WTC11 (cell line): ENCODE measurements at regions not wholly inside any gene's neighbourhood (a gene's known extent, or its start where the extent isn't known, plus 50 kb on each side); places are given as distances from the start of the nearest gene placed in this dataset.

Source experiments
- ATAC-seq: fragments of 200-7000 bp; cut with Tn5 transposase; 2 replicates; pipeline ENCODE4 v1.10.0; 2021; ENCODE audit warnings: mild to moderate bottlenecking, moderate library complexity
- CTCF ChIA-PET: fragments of 300-600 bp; sonication (Branson Sonifier 250); formaldehyde crosslinking; loops from one replicate; lab custom pipeline; 2021; ENCODE audit warnings: antibody characterized with exemption; lab: Charles Lee
- POLR2A ChIA-PET: fragments of 350-600 bp; sonication (Branson Sonifier 250); formaldehyde crosslinking; loops from one replicate; lab custom pipeline; 2021; ENCODE audit warnings: antibody characterized with exemption; lab: Charles Lee
- DNase-seq: peaks from one replicate; pipeline ENCODE4 v3.0.0; 2021; ENCODE audit warnings: low spot score
- H3K27ac Mint-ChIP-seq: 2 replicates; pipeline ENCODE4 v1.8.0; 2021; ENCODE audit warnings: mixed read lengths
- H3K27me3 Mint-ChIP-seq: 2 replicates; pipeline ENCODE4 v1.8.0; 2021; ENCODE audit warnings: low read depth, mild to moderate bottlenecking, moderate library complexity, mixed read lengths
- H3K36me3 Mint-ChIP-seq: 2 replicates; pipeline ENCODE4 v1.8.0; 2021; ENCODE audit warnings: mixed read lengths
- H3K4me1 Mint-ChIP-seq: 2 replicates; pipeline ENCODE4 v1.8.0; 2022; ENCODE audit warnings: mixed read lengths
- H3K4me3 Mint-ChIP-seq: 2 replicates; pipeline ENCODE4 v1.8.0; 2021; ENCODE audit warnings: mild to moderate bottlenecking, moderate library complexity, mixed read lengths
- H3K9me3 Mint-ChIP-seq: 2 replicates; pipeline ENCODE4 v1.8.0; 2021; ENCODE audit warnings: mixed read lengths
- CBFB ChIP-seq: sonication (generic); formaldehyde crosslinking; IDR thresholded peaks from 2 replicates; pipeline ENCODE4 v1.8.1; 2022; ENCODE audit warnings: mild to moderate bottlenecking, low read depth, missing genetic modification reagents
- CTCF ChIP-seq: fragments of 200-600 bp; IDR thresholded peaks from 2 replicates; pipeline ENCODE4 v1.8.0; 2022; ENCODE audit warnings: antibody characterized with exemption
- ELF4 ChIP-seq: sonication (generic); formaldehyde crosslinking; IDR thresholded peaks from 2 replicates; pipeline ENCODE4 v1.8.1; 2022; ENCODE audit warnings: low read depth, mild to moderate bottlenecking, moderate library complexity, missing genetic modification reagents
- FOXJ3 ChIP-seq: sonication (generic); formaldehyde crosslinking; IDR thresholded peaks from 2 replicates; pipeline ENCODE4 v1.9.0; 2021; ENCODE audit warnings: missing genetic modification reagents, mild to moderate bottlenecking, borderline replicate concordance
- ZNF317 ChIP-seq: sonication (generic); formaldehyde crosslinking; IDR thresholded peaks from 2 replicates; pipeline ENCODE4 v1.8.1; 2023; ENCODE audit warnings: low read depth, mild to moderate bottlenecking, moderate library complexity, missing genetic modification reagents, borderline replicate concordance
- TF ChIP-seq, protein P1 (sequence below): sonication (generic); formaldehyde crosslinking; IDR thresholded peaks from 2 replicates; pipeline ENCODE4 v1.8.1; 2023; ENCODE audit warnings: mild to moderate bottlenecking, missing genetic modification reagents
- TF ChIP-seq, protein P2 (sequence below): sonication (generic); formaldehyde crosslinking; IDR thresholded peaks from 2 replicates; pipeline ENCODE4 v1.8.1; 2022; ENCODE audit warnings: low read depth, mild to moderate bottlenecking, moderate library complexity, missing genetic modification reagents, borderline replicate concordance
- TF ChIP-seq, protein P3 (sequence below): fragments of 250-450 bp; sonication (Bioruptor Pico); IDR thresholded peaks from 2 replicates; pipeline ENCODE4 v1.9.0; 2021; ENCODE audit warnings: mild to moderate bottlenecking
- TF ChIP-seq, protein P4 (sequence below): sonication (generic); formaldehyde crosslinking; IDR thresholded peaks from 2 replicates; pipeline ENCODE4 v1.8.0; 2022; ENCODE audit warnings: mild to moderate bottlenecking, missing genetic modification reagents
- TF ChIP-seq, protein P5 (sequence below): sonication (generic); formaldehyde crosslinking; IDR thresholded peaks from 2 replicates; pipeline ENCODE4 v1.8.1; 2022; ENCODE audit warnings: mild to moderate bottlenecking, moderate library complexity, missing genetic modification reagents
- TF ChIP-seq, protein P6 (sequence below): sonication (generic); formaldehyde crosslinking; IDR thresholded peaks from 2 replicates; pipeline ENCODE4 v1.8.1; 2022; ENCODE audit warnings: low read depth, missing genetic modification reagents, borderline replicate concordance

DNA sequence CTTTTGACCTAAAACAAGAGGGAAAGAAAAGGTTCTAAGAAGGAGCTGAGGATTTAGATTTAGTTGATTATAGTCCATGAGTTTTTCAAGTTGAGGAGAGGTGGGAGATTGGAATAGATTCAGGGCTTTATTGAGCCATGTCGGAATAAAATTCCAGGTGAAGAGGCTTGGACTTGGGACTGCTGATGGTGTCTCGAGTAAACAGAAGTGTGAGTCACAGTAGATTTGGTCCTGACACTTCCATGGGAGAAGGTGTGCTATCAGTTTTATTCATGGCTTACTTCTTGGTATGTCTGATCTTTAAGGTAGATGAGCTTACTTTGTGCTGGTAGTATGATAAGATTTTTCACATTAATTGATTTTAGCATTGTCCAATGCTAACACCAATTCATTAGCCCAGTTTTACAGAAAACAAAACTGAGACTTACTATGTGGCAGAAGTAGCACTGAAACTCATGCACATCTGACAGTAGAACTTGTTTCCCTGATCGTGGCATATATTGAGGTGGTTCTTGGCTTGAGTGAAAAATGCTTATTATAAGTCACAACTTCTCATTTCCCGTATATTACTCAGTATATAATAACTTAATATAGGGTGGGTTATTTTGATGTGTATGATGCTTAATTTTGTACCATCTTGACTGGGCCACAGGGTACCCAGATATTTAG lies 172.4 kb upstream of the IGF1 start (continued):
- TF ChIP-seq, protein P1, sequence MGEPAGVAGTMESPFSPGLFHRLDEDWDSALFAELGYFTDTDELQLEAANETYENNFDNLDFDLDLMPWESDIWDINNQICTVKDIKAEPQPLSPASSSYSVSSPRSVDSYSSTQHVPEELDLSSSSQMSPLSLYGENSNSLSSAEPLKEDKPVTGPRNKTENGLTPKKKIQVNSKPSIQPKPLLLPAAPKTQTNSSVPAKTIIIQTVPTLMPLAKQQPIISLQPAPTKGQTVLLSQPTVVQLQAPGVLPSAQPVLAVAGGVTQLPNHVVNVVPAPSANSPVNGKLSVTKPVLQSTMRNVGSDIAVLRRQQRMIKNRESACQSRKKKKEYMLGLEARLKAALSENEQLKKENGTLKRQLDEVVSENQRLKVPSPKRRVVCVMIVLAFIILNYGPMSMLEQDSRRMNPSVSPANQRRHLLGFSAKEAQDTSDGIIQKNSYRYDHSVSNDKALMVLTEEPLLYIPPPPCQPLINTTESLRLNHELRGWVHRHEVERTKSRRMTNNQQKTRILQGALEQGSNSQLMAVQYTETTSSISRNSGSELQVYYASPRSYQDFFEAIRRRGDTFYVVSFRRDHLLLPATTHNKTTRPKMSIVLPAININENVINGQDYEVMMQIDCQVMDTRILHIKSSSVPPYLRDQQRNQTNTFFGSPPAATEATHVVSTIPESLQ (CRISPR knock-in tag), result no peak
- TF ChIP-seq ZNF317 (CRISPR knock-in tag), result no peak
- TF ChIP-seq, protein P2, sequence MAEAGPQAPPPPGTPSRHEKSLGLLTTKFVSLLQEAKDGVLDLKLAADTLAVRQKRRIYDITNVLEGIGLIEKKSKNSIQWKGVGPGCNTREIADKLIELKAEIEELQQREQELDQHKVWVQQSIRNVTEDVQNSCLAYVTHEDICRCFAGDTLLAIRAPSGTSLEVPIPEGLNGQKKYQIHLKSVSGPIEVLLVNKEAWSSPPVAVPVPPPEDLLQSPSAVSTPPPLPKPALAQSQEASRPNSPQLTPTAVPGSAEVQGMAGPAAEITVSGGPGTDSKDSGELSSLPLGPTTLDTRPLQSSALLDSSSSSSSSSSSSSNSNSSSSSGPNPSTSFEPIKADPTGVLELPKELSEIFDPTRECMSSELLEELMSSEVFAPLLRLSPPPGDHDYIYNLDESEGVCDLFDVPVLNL (CRISPR knock-in tag), result no peak
- TF ChIP-seq ELF4 (CRISPR knock-in tag), result no peak
- no peak for TF ChIP-seq CTCF
- no peak for TF ChIP-seq CBFB
- TF ChIP-seq, protein P3, sequence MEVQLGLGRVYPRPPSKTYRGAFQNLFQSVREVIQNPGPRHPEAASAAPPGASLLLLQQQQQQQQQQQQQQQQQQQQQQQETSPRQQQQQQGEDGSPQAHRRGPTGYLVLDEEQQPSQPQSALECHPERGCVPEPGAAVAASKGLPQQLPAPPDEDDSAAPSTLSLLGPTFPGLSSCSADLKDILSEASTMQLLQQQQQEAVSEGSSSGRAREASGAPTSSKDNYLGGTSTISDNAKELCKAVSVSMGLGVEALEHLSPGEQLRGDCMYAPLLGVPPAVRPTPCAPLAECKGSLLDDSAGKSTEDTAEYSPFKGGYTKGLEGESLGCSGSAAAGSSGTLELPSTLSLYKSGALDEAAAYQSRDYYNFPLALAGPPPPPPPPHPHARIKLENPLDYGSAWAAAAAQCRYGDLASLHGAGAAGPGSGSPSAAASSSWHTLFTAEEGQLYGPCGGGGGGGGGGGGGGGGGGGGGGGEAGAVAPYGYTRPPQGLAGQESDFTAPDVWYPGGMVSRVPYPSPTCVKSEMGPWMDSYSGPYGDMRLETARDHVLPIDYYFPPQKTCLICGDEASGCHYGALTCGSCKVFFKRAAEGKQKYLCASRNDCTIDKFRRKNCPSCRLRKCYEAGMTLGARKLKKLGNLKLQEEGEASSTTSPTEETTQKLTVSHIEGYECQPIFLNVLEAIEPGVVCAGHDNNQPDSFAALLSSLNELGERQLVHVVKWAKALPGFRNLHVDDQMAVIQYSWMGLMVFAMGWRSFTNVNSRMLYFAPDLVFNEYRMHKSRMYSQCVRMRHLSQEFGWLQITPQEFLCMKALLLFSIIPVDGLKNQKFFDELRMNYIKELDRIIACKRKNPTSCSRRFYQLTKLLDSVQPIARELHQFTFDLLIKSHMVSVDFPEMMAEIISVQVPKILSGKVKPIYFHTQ (CRISPR knock-in tag), result no peak
- TF ChIP-seq, protein P4, sequence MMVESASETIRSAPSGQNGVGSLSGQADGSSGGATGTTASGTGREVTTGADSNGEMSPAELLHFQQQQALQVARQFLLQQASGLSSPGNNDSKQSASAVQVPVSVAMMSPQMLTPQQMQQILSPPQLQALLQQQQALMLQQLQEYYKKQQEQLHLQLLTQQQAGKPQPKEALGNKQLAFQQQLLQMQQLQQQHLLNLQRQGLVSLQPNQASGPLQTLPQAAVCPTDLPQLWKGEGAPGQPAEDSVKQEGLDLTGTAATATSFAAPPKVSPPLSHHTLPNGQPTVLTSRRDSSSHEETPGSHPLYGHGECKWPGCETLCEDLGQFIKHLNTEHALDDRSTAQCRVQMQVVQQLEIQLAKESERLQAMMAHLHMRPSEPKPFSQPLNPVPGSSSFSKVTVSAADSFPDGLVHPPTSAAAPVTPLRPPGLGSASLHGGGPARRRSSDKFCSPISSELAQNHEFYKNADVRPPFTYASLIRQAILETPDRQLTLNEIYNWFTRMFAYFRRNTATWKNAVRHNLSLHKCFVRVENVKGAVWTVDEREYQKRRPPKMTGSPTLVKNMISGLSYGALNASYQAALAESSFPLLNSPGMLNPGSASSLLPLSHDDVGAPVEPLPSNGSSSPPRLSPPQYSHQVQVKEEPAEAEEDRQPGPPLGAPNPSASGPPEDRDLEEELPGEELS, result no peak
- TF ChIP-seq, protein P5, sequence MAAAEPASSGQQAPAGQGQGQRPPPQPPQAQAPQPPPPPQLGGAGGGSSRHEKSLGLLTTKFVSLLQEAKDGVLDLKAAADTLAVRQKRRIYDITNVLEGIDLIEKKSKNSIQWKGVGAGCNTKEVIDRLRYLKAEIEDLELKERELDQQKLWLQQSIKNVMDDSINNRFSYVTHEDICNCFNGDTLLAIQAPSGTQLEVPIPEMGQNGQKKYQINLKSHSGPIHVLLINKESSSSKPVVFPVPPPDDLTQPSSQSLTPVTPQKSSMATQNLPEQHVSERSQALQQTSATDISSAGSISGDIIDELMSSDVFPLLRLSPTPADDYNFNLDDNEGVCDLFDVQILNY, result no peak

GRCh38 chr12:102645968-102646367 lies 165.6 kb upstream of the IGF1 start:
- no peak for ATAC-seq
- H3K27ac Mint-ChIP-seq, result no peak overlapping the region
- CTCF ChIA-PET, result interaction anchor here (0.6 to 1.0 kb wide), 3 partner anchors 26 to 132 kb away, joined by 3 to 6 read pairs (median 4); no protein-coding TSS in a partner anchor
- no peak overlapping the region for H3K4me3 Mint-ChIP-seq
- H3K36me3 Mint-ChIP-seq, result peaks cover under 1% of the 10 kb centered on the region; the same call in 1 of the 2 replicates
- TF ChIP-seq, protein P6, sequence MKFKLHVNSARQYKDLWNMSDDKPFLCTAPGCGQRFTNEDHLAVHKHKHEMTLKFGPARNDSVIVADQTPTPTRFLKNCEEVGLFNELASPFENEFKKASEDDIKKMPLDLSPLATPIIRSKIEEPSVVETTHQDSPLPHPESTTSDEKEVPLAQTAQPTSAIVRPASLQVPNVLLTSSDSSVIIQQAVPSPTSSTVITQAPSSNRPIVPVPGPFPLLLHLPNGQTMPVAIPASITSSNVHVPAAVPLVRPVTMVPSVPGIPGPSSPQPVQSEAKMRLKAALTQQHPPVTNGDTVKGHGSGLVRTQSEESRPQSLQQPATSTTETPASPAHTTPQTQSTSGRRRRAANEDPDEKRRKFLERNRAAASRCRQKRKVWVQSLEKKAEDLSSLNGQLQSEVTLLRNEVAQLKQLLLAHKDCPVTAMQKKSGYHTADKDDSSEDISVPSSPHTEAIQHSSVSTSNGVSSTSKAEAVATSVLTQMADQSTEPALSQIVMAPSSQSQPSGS (CRISPR knock-in tag), result no peak
- TF ChIP-seq, protein P4, result no peak
- no peak for TF ChIP-seq FOXJ3 (CRISPR knock-in tag)
- peaks cover 19% of the 10 kb centered on the region for H3K9me3 Mint-ChIP-seq
- H3K4me1 Mint-ChIP-seq, result peaks cover 5% of the 10 kb centered on the region
- no peak for DNase-seq
- H3K27me3 Mint-ChIP-seq, result no peaks in the 10 kb centered on the region
- POLR2A ChIA-PET, result no interaction called here
